ENCODE measurements at regions not wholly inside any gene's neighbourhood (a gene's known extent, or its start where the extent isn't known, plus 50 kb on each side); places are given as distances from the start of the nearest gene placed in this dataset.

DNA sequence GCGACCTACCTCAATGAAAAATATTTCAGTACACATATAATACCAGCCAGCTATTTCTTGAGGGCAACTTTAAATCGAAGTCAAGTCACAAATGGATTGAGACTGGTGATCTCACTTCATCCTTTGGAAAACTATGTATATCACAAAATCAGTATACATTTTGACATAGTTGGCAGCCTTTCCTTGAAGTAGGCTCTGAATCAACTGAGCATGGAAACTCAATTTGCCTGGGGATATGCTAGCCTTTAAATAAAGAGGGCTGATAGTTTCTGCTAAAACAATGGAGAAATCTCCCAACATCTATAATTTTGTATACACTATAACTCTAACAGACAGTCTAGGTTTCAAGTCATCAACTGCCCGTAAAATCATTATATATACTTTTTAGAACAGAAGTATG lies 282.8 kb upstream of the TENM3 start:
- Histone ChIP-seq H2AK5ac (ENCODE audit: low read depth, low read length) (no peak overlapping the region), H3K4ac (ENCODE audit: low read length) (no peak overlapping the region), H2BK5ac (ENCODE audit: low read length) (no peak overlapping the region), H4K91ac (ENCODE audit: low read depth, low read length, poor library complexity) (no peak overlapping the region), H3K18ac (ENCODE audit: low read length) (no peak overlapping the region), H2BK120ac (ENCODE audit: low read depth, low read length) (no peak overlapping the region), H2BK15ac (ENCODE audit: low read length) (no peak overlapping the region), H3K4me1 (ENCODE audit: control insufficient read depth in 2 of 2, insufficient read depth in 1 of 2, low read depth in 1 of 2, low read length in 2 of 2) (peaks cover 0 to 3% of the 10 kb centered on the region in 2 donors), H3K9ac (ENCODE audit: low read depth, low read length, poor library complexity) (no peak overlapping the region), H3K27me3 (ENCODE audit: control insufficient read depth in 3 of 3, insufficient read depth in 3 of 3, low read depth in 1 of 3, low read length in 3 of 3) (no peaks in the 10 kb centered on the region), H2AFZ (ENCODE audit: low read length) (no peak overlapping the region), H4K8ac (ENCODE audit: low read depth, low read length) (no peak overlapping the region), H3K4me2 (ENCODE audit: insufficient read depth, low read length, poor library complexity, severe bottlenecking) (no peak overlapping the region), H3K27ac (replicated peaks; ENCODE audit: low read length) (no peak overlapping the region), H3K23ac (ENCODE audit: low read depth, low read length, poor library complexity) (no peak overlapping the region), H3K4me3 (ENCODE audit: low read length in 2 of 2) (no peak overlapping the region), H3K9me3 (replicated peaks in 1 of 2; ENCODE audit: control insufficient read depth in 2 of 2, insufficient read depth in 1 of 2, low read depth in 1 of 2, low read length in 2 of 2) (no peaks in the 10 kb centered on the region), H2BK12ac (ENCODE audit: low read length) (no peak overlapping the region), H3K14ac (ENCODE audit: low read length) (no peak overlapping the region), H3K36me3 (replicated peaks in 1 of 2; ENCODE audit: control insufficient read depth in 2 of 2, insufficient read depth in 2 of 2, low read length in 2 of 2) (no peaks in the 10 kb centered on the region), H3K79me1 (ENCODE audit: low read depth, low read length) (no peaks in the 10 kb centered on the region)
- DNase-seq (ENCODE audit: low spot score) = no peak
- no CpG with 5 or more reads among the region's 3 CpGs for WGBS, 2 donors (ENCODE audit: extremely low coverage in 2 of 2, insufficient read length in 2 of 2, insufficient replicate concordance in 1 of 2)

GRCh38 chr4:181962321-181962720 lies 280.9 kb upstream of the TENM3 start:
- no peaks in the 10 kb centered on the region for H3K27me3 ChIP-seq (ENCODE audit: control insufficient read depth in 3 of 3, insufficient read depth in 3 of 3, low read depth in 1 of 3, low read length in 3 of 3)
- H3K79me1 ChIP-seq (ENCODE audit: low read depth, low read length) = no peaks in the 10 kb centered on the region
- H3K36me3 ChIP-seq (replicated peaks in 1 of 2; ENCODE audit: control insufficient read depth in 2 of 2, insufficient read depth in 2 of 2, low read length in 2 of 2) = no peaks in the 10 kb centered on the region
- no peak overlapping the region for H4K8ac ChIP-seq (ENCODE audit: low read depth, low read length)
- H4K91ac ChIP-seq (ENCODE audit: low read depth, low read length, poor library complexity) = no peak overlapping the region
- no peak overlapping the region for H2BK5ac ChIP-seq (ENCODE audit: low read length)
- H3K9ac ChIP-seq (ENCODE audit: low read depth, low read length, poor library complexity) = no peak overlapping the region
- H3K4me2 ChIP-seq (ENCODE audit: insufficient read depth, low read length, poor library complexity, severe bottlenecking) = no peak overlapping the region
- DNase-seq (ENCODE audit: low spot score) = no peak
- H3K4ac ChIP-seq (ENCODE audit: low read length) = no peak overlapping the region
- H2AFZ ChIP-seq (ENCODE audit: low read length) = no peak overlapping the region
- no peak overlapping the region for H3K4me3 ChIP-seq (ENCODE audit: low read length in 2 of 2)
- H2BK12ac ChIP-seq (ENCODE audit: low read length) = no peak overlapping the region
- no peak overlapping the region for H3K27ac ChIP-seq (replicated peaks; ENCODE audit: low read length)
- no peak overlapping the region for H2BK15ac ChIP-seq (ENCODE audit: low read length)
- no peak overlapping the region for H3K23ac ChIP-seq (ENCODE audit: low read depth, low read length, poor library complexity)
- H3K14ac ChIP-seq (ENCODE audit: low read length) = no peak overlapping the region
- no peak overlapping the region for H2AK5ac ChIP-seq (ENCODE audit: low read depth, low read length)
- no peaks in the 10 kb centered on the region for H3K9me3 ChIP-seq (replicated peaks in 1 of 2; ENCODE audit: control insufficient read depth in 2 of 2, insufficient read depth in 1 of 2, low read depth in 1 of 2, low read length in 2 of 2)
- H2BK120ac ChIP-seq (ENCODE audit: low read depth, low read length) = no peak overlapping the region
- H3K4me1 ChIP-seq (ENCODE audit: control insufficient read depth in 2 of 2, insufficient read depth in 1 of 2, low read depth in 1 of 2, low read length in 2 of 2) = no peaks in the 10 kb centered on the region
- WGBS, 2 donors (ENCODE audit: extremely low coverage in 2 of 2, insufficient read length in 2 of 2, insufficient replicate concordance in 1 of 2) = no CpG with 5 or more reads among the region's 4 CpGs
- H3K18ac ChIP-seq (ENCODE audit: low read length) = no peak overlapping the region

DNA sequence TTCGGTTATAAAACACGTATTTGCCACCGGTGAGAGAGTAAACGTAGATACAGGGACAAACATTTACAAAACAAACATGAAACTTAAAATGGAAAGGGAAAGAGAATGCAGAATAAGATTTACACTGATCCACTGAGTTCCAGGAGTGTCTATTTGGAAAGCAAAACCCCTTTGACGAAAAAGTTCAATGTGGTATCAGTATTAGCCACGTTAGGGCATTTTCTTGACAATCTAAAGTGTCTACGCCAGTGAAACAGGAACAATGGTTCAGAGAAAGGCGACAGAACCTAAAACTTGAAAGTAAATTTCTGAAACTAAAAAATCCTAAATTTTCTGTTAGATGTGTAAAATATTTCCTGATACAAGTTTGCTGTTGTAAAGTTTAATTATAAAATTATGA lies 278.5 kb upstream of the TENM3 start:
- Histone ChIP-seq H3K4me1 (ENCODE audit: control insufficient read depth in 2 of 2, insufficient read depth in 1 of 2, low read depth in 1 of 2, low read length in 2 of 2) (no peaks in the 10 kb centered on the region), H2BK12ac (ENCODE audit: low read length) (no peak overlapping the region), H3K79me1 (ENCODE audit: low read depth, low read length) (no peaks in the 10 kb centered on the region), H3K36me3 (replicated peaks in 1 of 2; ENCODE audit: control insufficient read depth in 2 of 2, insufficient read depth in 2 of 2, low read length in 2 of 2) (no peaks in the 10 kb centered on the region), H3K4ac (ENCODE audit: low read length) (no peak overlapping the region), H3K27ac (replicated peaks; ENCODE audit: low read length) (no peak overlapping the region), H3K9me3 (replicated peaks in 1 of 2; ENCODE audit: control insufficient read depth in 2 of 2, insufficient read depth in 1 of 2, low read depth in 1 of 2, low read length in 2 of 2) (no peaks in the 10 kb centered on the region), H2BK5ac (ENCODE audit: low read length) (no peak overlapping the region), H2AK5ac (ENCODE audit: low read depth, low read length) (no peak overlapping the region), H3K18ac (ENCODE audit: low read length) (no peak overlapping the region), H2BK120ac (ENCODE audit: low read depth, low read length) (no peak overlapping the region), H3K4me2 (ENCODE audit: insufficient read depth, low read length, poor library complexity, severe bottlenecking) (no peak overlapping the region), H4K91ac (ENCODE audit: low read depth, low read length, poor library complexity) (no peak overlapping the region), H3K9ac (ENCODE audit: low read depth, low read length, poor library complexity) (no peak overlapping the region), H2AFZ (ENCODE audit: low read length) (no peak overlapping the region), H3K4me3 (ENCODE audit: low read length in 2 of 2) (no peak overlapping the region), H3K14ac (ENCODE audit: low read length) (no peak overlapping the region), H4K8ac (ENCODE audit: low read depth, low read length) (no peak overlapping the region), H3K27me3 (ENCODE audit: control insufficient read depth in 3 of 3, insufficient read depth in 3 of 3, low read depth in 1 of 3, low read length in 3 of 3) (no peaks in the 10 kb centered on the region), H2BK15ac (ENCODE audit: low read length) (no peak overlapping the region), H3K23ac (ENCODE audit: low read depth, low read length, poor library complexity) (no peak overlapping the region)
- no peak for DNase-seq (ENCODE audit: low spot score)
- WGBS, 2 donors (ENCODE audit: extremely low coverage in 2 of 2, insufficient read length in 2 of 2, insufficient replicate concordance in 1 of 2) = no CpG with 5 or more reads among the region's 8 CpGs

DNA sequence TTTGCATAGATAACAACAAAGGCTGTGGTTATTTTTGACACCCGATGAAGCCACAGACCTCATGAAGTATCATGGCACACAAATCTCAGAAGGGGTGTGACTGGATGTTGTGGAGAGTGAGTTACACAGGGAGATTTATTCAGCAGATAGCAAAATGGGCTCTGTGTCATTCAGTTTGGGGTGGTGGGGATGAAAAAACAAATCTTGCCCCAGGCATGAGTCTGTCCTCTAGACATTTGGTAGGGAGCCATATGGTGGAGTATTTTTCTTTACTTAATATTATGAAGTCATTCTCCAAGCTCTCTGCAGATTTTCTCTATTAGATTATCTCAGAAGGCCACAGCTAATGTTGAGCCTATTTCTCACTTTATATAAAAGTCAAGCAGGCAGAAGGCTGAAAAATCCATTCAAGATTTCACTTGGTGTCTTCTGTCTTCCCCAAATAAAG lies 277.1 kb upstream of the TENM3 start:
- H2BK120ac ChIP-seq (ENCODE audit: low read depth, low read length) = no peak overlapping the region
- DNase-seq (ENCODE audit: low spot score) = no peak
- H3K79me1 ChIP-seq (ENCODE audit: low read depth, low read length) = no peaks in the 10 kb centered on the region
- no peak overlapping the region for H3K18ac ChIP-seq (ENCODE audit: low read length)
- H3K4me3 ChIP-seq (ENCODE audit: low read length in 2 of 2) = no peak overlapping the region
- no peak overlapping the region for H2AFZ ChIP-seq (ENCODE audit: low read length)
- H2BK12ac ChIP-seq (ENCODE audit: low read length) = no peak overlapping the region
- H3K27ac ChIP-seq (replicated peaks; ENCODE audit: low read length) = no peak overlapping the region
- no peak overlapping the region for H2BK5ac ChIP-seq (ENCODE audit: low read length)
- no peak overlapping the region for H3K9ac ChIP-seq (ENCODE audit: low read depth, low read length, poor library complexity)
- H3K4ac ChIP-seq (ENCODE audit: low read length) = no peak overlapping the region
- H4K8ac ChIP-seq (ENCODE audit: low read depth, low read length) = no peak overlapping the region
- no peaks in the 10 kb centered on the region for H3K9me3 ChIP-seq (replicated peaks in 1 of 2; ENCODE audit: control insufficient read depth in 2 of 2, insufficient read depth in 1 of 2, low read depth in 1 of 2, low read length in 2 of 2)
- H3K4me1 ChIP-seq (ENCODE audit: control insufficient read depth in 2 of 2, insufficient read depth in 1 of 2, low read depth in 1 of 2, low read length in 2 of 2) = no peaks in the 10 kb centered on the region
- H3K27me3 ChIP-seq (ENCODE audit: control insufficient read depth in 3 of 3, insufficient read depth in 3 of 3, low read depth in 1 of 3, low read length in 3 of 3) = no peaks in the 10 kb centered on the region
- H2BK15ac ChIP-seq (ENCODE audit: low read length) = no peak overlapping the region
- H3K36me3 ChIP-seq (replicated peaks in 1 of 2; ENCODE audit: control insufficient read depth in 2 of 2, insufficient read depth in 2 of 2, low read length in 2 of 2) = no peaks in the 10 kb centered on the region
- no CpG with 5 or more reads among the region's 1 CpG for WGBS, 2 donors (ENCODE audit: extremely low coverage in 2 of 2, insufficient read length in 2 of 2, insufficient replicate concordance in 1 of 2)
- H3K23ac ChIP-seq (ENCODE audit: low read depth, low read length, poor library complexity) = no peak overlapping the region
- no peak overlapping the region for H4K91ac ChIP-seq (ENCODE audit: low read depth, low read length, poor library complexity)
- no peak overlapping the region for H2AK5ac ChIP-seq (ENCODE audit: low read depth, low read length)
- no peak overlapping the region for H3K4me2 ChIP-seq (ENCODE audit: insufficient read depth, low read length, poor library complexity, severe bottlenecking)
- H3K14ac ChIP-seq (ENCODE audit: low read length) = no peak overlapping the region

Data from neuronal stem cell (in vitro differentiated cells).